CD4-positive, CD25-positive, alpha-beta regulatory T cell (primary cell): ENCODE measurements at regions not wholly inside any gene's neighbourhood (a gene's known extent, or its start where the extent isn't known, plus 50 kb on each side); places are given as distances from the start of the nearest gene placed in this dataset.

ENCODE experiments used
- ATAC-seq, 2 donors: fragments of 150-1000 bp; cut with Tn5 transposase; one replicate each; pipeline ENCODE4 v1.10.0; 2021; ENCODE audit warnings: low read depth in 2 of 2, moderate number of reproducible peaks in 2 of 2, moderate library complexity in 1 of 2
- DNase-seq, 3 donors: peaks; one replicate each; pipeline versions ENCODE4 v3.0.0 to v3.0.0-alpha.2; 2012 to 2022; ENCODE audit warnings: mixed read lengths in 1 of 3
- H3K27ac ChIP-seq: one replicate; pipeline ENCODE4 v1.7.0; 2013; ENCODE audit warnings: mild to moderate bottlenecking, low read length; ENCODE audit not compliant: insufficient read depth, poor library complexity, severe bottlenecking
- H3K27me3 ChIP-seq: one replicate; pipeline ENCODE4 v1.7.0; 2013; ENCODE audit warnings: low read length; ENCODE audit not compliant: control insufficient read depth, insufficient read depth
- H3K36me3 ChIP-seq: one replicate; pipeline ENCODE4 v1.7.0; 2013; ENCODE audit warnings: mild to moderate bottlenecking, low read length, moderate library complexity; ENCODE audit not compliant: control insufficient read depth, insufficient read depth
- H3K4me1 ChIP-seq: 2 replicates; pipeline ENCODE4 v1.7.0; 2013; ENCODE audit warnings: mild to moderate bottlenecking, low read length; ENCODE audit not compliant: insufficient read depth, control insufficient read depth, poor library complexity, severe bottlenecking
- H3K4me3 ChIP-seq: one replicate; pipeline ENCODE4 v1.7.0; 2013; ENCODE audit warnings: low read depth, mild to moderate bottlenecking, low read length, moderate library complexity
- H3K9me3 ChIP-seq, 2 experiments: 1 replicate in 1 of 2; 2 replicates in 1 of 2; pipeline ENCODE4 v1.7.0; 2013; ENCODE audit warnings: low read length in 2 of 2, mild to moderate bottlenecking in 1 of 2, moderate library complexity in 1 of 2; ENCODE audit not compliant: control insufficient read depth in 2 of 2
- H3K27ac Mint-ChIP-seq, 3 donors: one replicate each; pipeline ENCODE4 v1.8.0; 2020 to 2022; ENCODE audit warnings: mild to moderate bottlenecking in 3 of 3, mixed read lengths in 3 of 3, moderate library complexity in 2 of 3
- H3K27me3 Mint-ChIP-seq: one replicate; pipeline ENCODE4 v1.8.0; 2022; ENCODE audit warnings: mild to moderate bottlenecking, mixed read lengths
- H3K36me3 Mint-ChIP-seq: one replicate; pipeline ENCODE4 v1.8.0; 2020; ENCODE audit warnings: mixed read lengths
- H3K4me1 Mint-ChIP-seq, 4 donors: one replicate each; pipeline ENCODE4 v1.8.0; 2020 to 2022; ENCODE audit warnings: mixed read lengths in 4 of 4, mild to moderate bottlenecking in 1 of 4
- H3K4me3 Mint-ChIP-seq, 4 donors: one replicate each; pipeline ENCODE4 v1.8.0; 2020 to 2022; ENCODE audit warnings: mild to moderate bottlenecking in 4 of 4, mixed read lengths in 4 of 4, moderate library complexity in 3 of 4
- H3K9me3 Mint-ChIP-seq, 7 donors: one replicate each; pipeline ENCODE4 v1.8.0; 2020 to 2022; ENCODE audit warnings: mixed read lengths in 7 of 7, mild to moderate bottlenecking in 3 of 7, moderate library complexity in 2 of 7

GRCh38 chr4:124212815-124213630 is 499.5 kb downstream of the ANKRD50 start:
- H3K27ac ChIP-seq, result no peak overlapping the region
- H3K4me3 ChIP-seq, result no peak overlapping the region
- no peaks in the 10 kb centered on the region for H3K27me3 Mint-ChIP-seq
- H3K27ac Mint-ChIP-seq, result no peak overlapping the region
- H3K4me1 ChIP-seq, result no peaks in the 10 kb centered on the region
- H3K36me3 ChIP-seq, result no peaks in the 10 kb centered on the region
- no peak for DNase-seq
- peaks cover 0 to 6% (median 2%) of the 10 kb centered on the region in 7 donors for H3K9me3 Mint-ChIP-seq
- H3K4me1 Mint-ChIP-seq, result no peaks in the 10 kb centered on the region
- no peaks in the 10 kb centered on the region for H3K9me3 ChIP-seq
- no peak for ATAC-seq
- H3K36me3 Mint-ChIP-seq, result no peaks in the 10 kb centered on the region
- H3K4me3 Mint-ChIP-seq, result no peak overlapping the region
- no peaks in the 10 kb centered on the region for H3K27me3 ChIP-seq

DNA sequence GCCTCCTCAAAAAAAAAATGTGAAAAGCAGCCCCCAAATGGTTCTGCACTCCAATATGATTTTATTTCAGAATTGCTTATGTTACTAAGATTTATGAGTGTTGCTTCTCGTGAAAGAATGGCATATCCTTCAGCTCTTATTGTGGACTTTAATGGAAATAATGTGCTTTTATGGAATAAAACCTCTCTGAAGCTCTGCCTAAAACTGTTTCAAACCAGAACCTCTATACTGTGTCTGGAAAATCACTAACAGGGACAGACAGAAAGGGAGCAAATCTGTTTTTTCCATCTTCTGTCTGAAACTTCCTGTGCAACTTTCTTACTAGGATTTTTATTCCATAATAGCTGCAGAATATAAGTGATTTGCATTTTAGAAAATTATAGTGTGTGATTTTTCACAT is 493.1 kb downstream of the ANKRD50 start:
- no peak overlapping the region for H3K4me3 Mint-ChIP-seq
- Histone ChIP-seq H3K9me3 (no peaks in the 10 kb centered on the region), H3K4me3 (no peak overlapping the region), H3K27me3 (no peaks in the 10 kb centered on the region), H3K4me1 (no peaks in the 10 kb centered on the region), H3K36me3 (no peaks in the 10 kb centered on the region), H3K27ac (no peak overlapping the region)
- H3K36me3 Mint-ChIP-seq, result no peaks in the 10 kb centered on the region
- ATAC-seq (no peak), DNase-seq (no peak)
- no peak overlapping the region for H3K27ac Mint-ChIP-seq
- H3K9me3 Mint-ChIP-seq, result peaks cover 0 to 10% (median 2%) of the 10 kb centered on the region in 7 donors
- no peaks in the 10 kb centered on the region for H3K27me3 Mint-ChIP-seq
- no peaks in the 10 kb centered on the region for H3K4me1 Mint-ChIP-seq

DNA sequence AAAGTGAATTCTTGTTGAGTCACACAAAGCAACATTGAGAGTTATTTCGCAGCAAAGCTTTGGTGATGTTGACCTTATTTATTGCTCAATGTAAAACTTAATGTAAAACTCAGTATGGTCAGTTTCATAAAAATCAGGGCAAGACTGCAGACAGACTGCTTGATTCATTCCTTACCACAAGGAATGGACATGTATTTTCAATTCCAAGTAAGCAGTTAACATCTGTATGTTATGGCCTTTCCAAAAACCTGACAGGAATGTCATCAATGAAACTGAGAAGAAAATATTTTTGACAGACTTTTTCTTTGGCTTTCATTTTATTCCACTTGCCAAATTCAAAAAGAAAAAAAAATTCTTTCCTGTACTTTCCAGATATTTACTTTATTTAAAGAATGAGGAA is 488.3 kb downstream of the ANKRD50 start:
- Mint-ChIP-seq H3K36me3 (no peaks in the 10 kb centered on the region), H3K27ac (no peak overlapping the region), H3K27me3 (no peaks in the 10 kb centered on the region), H3K9me3 (peaks cover 0 to 13% (median 5%) of the 10 kb centered on the region in 7 donors), H3K4me1 (no peaks in the 10 kb centered on the region), H3K4me3 (no peak overlapping the region)
- no peaks in the 10 kb centered on the region for H3K9me3 ChIP-seq
- no peak overlapping the region for H3K27ac ChIP-seq
- H3K27me3 ChIP-seq, result no peaks in the 10 kb centered on the region
- H3K36me3 ChIP-seq, result no peaks in the 10 kb centered on the region
- no peak for DNase-seq
- ATAC-seq, result no peak
- no peaks in the 10 kb centered on the region for H3K4me1 ChIP-seq
- no peak overlapping the region for H3K4me3 ChIP-seq

DNA sequence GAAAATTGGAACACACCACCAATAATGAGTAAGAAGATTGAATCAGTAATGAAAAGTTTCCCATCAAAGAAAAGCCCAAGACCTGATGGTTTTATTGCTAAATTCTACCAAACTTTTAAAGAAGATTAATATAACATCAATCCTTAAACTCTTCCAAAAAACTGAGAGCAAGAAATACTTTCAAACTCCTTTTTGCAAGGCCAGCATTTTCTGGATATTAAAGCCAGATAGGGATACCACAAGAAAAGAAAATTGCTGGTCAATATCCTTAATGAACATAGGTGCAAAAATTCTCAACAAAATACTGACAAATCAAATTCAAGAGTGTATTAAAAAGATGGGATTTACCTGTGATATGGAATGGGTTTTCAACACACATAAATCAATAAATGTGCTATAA is 484.6 kb downstream of the ANKRD50 start:
- H3K4me3 Mint-ChIP-seq, result no peak overlapping the region

GRCh38 chr4:124230268-124230667 is 482.3 kb downstream of the ANKRD50 start:
- no peak overlapping the region for H3K27ac Mint-ChIP-seq
- no peak for DNase-seq
- H3K9me3 Mint-ChIP-seq, result peaks cover 0 to 16% (median 1%) of the 10 kb centered on the region in 7 donors
- Histone ChIP-seq H3K36me3 (no peaks in the 10 kb centered on the region), H3K4me1 (no peaks in the 10 kb centered on the region), H3K27ac (no peak overlapping the region), H3K4me3 (no peak overlapping the region), H3K27me3 (no peaks in the 10 kb centered on the region), H3K9me3 (no peaks in the 10 kb centered on the region)
- H3K27me3 Mint-ChIP-seq, result peaks cover 4% of the 10 kb centered on the region
- H3K4me1 Mint-ChIP-seq, result no peaks in the 10 kb centered on the region
- no peaks in the 10 kb centered on the region for H3K36me3 Mint-ChIP-seq
- ATAC-seq, result no peak
- no peak overlapping the region for H3K4me3 Mint-ChIP-seq

More for the DNA sequence above, 484.6 kb downstream of the ANKRD50 start:
- no peak overlapping the region for H3K4me3 ChIP-seq
- no peak overlapping the region for H3K27ac ChIP-seq
- no peaks in the 10 kb centered on the region for H3K27me3 ChIP-seq
- Mint-ChIP-seq H3K9me3 (peaks cover 0 to 16% (median 1%) of the 10 kb centered on the region in 7 donors), H3K4me1 (no peaks in the 10 kb centered on the region), H3K27ac (no peak overlapping the region), H3K36me3 (no peaks in the 10 kb centered on the region), H3K27me3 (peaks cover 4% of the 10 kb centered on the region)
- H3K9me3 ChIP-seq, result no peaks in the 10 kb centered on the region
- no peaks in the 10 kb centered on the region for H3K36me3 ChIP-seq
- H3K4me1 ChIP-seq, result no peaks in the 10 kb centered on the region
- DNase-seq (no peak), ATAC-seq (no peak)

- ATAC-seq, result no peak
- DNase-seq, result no peak
- Histone ChIP-seq H3K27ac (no peak overlapping the region), H3K36me3 (no peaks in the 10 kb centered on the region), H3K4me1 (no peaks in the 10 kb centered on the region), H3K9me3 (no peaks in the 10 kb centered on the region), H3K27me3 (no peaks in the 10 kb centered on the region), H3K4me3 (no peak overlapping the region)
- Mint-ChIP-seq H3K4me1 (no peaks in the 10 kb centered on the region), H3K27ac (no peak overlapping the region), H3K9me3 (peaks cover 0 to 9% (median 0%) of the 10 kb centered on the region in 7 donors), H3K4me3 (no peak overlapping the region), H3K27me3 (peaks cover 8% of the 10 kb centered on the region), H3K36me3 (no peaks in the 10 kb centered on the region)
Observed at GRCh38 chr4:124234771-124235170, 477.8 kb downstream of the ANKRD50 start.

DNA sequence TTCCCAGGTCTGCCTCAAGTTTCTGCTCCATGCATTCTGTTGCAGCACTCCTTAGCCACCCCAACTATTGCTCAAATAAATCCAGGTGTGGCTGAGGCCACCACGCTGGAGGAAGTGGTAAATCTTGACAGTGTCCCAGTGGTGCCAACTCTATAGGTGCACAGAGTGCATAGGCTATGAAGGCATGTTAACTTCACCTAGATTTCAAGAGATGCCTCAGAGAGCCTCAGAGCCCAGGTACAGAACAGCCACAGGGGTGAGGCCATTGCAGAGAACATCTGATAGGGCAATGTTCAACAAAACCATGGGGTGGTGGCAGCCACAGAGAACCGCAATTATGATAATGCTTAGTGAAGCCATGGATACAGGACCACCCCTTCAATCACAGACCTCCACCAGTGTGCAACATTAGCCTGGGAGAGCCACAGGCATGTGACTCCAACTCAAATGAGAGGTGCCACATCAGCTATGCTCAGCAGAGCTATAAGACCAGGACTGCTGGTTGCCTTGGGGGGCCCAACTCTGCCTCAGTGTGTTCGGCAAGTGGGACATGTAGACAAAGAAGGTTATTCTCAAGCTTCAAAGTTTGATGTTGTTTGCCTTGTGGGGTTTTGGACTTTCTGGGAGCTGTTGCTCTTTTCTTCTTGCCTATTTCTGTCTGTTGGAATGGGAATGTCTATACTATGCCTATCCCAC is 468.7 kb downstream of the ANKRD50 start:
- Mint-ChIP-seq H3K27ac (no peak overlapping the region), H3K9me3 (peaks cover 0 to 22% (median 4%) of the 10 kb centered on the region in 7 donors), H3K27me3 (no peaks in the 10 kb centered on the region), H3K4me3 (no peak overlapping the region), H3K4me1 (no peaks in the 10 kb centered on the region), H3K36me3 (no peaks in the 10 kb centered on the region)
- Histone ChIP-seq H3K27ac (no peak overlapping the region), H3K36me3 (no peaks in the 10 kb centered on the region), H3K4me1 (no peaks in the 10 kb centered on the region), H3K4me3 (no peak overlapping the region), H3K27me3 (no peaks in the 10 kb centered on the region), H3K9me3 (no peaks in the 10 kb centered on the region)
- ATAC-seq, result no peak
- no peak for DNase-seq
